ENCODE measurements at regions not wholly inside any gene's neighbourhood (a gene's known extent, or its start where the extent isn't known, plus 50 kb on each side); places are given as distances from the start of the nearest gene placed in this dataset.

- TF ChIP-seq, protein P1, sequence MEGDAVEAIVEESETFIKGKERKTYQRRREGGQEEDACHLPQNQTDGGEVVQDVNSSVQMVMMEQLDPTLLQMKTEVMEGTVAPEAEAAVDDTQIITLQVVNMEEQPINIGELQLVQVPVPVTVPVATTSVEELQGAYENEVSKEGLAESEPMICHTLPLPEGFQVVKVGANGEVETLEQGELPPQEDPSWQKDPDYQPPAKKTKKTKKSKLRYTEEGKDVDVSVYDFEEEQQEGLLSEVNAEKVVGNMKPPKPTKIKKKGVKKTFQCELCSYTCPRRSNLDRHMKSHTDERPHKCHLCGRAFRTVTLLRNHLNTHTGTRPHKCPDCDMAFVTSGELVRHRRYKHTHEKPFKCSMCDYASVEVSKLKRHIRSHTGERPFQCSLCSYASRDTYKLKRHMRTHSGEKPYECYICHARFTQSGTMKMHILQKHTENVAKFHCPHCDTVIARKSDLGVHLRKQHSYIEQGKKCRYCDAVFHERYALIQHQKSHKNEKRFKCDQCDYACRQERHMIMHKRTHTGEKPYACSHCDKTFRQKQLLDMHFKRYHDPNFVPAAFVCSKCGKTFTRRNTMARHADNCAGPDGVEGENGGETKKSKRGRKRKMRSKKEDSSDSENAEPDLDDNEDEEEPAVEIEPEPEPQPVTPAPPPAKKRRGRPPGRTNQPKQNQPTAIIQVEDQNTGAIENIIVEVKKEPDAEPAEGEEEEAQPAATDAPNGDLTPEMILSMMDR (IDR thresholded peaks at IDR 0.05; ENCODE audit: low read length): no peak
- TF ChIP-seq EZH2 (IDR thresholded peaks at IDR 0.05; ENCODE audit: borderline replicate concordance, low read length): no peak
These were observed 430.5 kb downstream of the MDFIC start for GRCh38 chr7:115352375-115352774.

Measured in OCI-LY1 (cell line).